ENCODE measurements at regions not wholly inside any gene's neighbourhood (a gene's known extent, or its start where the extent isn't known, plus 50 kb on each side); places are given as distances from the start of the nearest gene placed in this dataset.

DNA sequence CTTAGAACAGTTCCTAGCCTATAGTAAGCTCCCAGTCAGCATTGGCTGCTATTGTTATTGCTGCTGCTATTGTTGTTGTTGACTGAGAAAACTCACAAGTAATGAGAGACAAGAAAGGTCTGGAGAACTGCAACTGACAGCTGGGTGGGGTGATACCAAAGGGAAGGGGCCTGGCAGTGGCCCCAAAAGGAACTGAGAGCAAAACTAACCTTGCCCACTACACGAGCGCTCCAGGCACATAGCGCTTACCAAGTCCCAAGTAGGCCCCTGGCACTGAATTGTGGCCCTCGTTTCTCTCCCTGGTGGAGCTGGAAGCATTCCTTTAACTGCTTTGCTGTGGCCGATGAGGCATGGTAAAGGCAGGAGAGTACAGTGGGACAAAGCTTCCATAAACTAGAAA, 59.7 kb downstream of the KCTD12 start:
- H2AFZ ChIP-seq (ENCODE audit: low read depth, low read length): no peak overlapping the region

DNA sequence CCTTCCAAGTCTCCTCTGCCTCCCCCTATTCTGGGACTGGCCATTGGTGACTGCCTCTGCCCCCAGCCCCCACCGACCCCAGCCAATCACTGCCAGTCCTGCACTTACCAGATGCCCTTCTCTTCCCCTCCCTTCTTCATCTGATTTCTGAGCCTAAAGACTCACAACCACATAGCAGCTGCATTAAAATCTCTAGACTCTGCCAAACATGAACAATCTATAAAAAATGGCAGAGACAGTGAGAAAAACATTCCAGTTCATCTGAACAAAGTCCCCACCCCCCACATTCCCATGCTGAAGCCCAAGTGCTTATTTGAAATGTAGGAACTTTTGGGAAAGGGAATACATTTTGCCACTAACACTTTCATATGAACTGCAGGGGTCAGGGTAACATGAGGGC, 60.8 kb downstream of the KCTD12 start:
- no peaks in the 10 kb centered on the region for H3K36me3 ChIP-seq (ENCODE audit: control insufficient read depth in 2 of 2, extremely low read depth in 1 of 2, insufficient read depth in 2 of 2, low read length in 2 of 2)
- H3K4me3 ChIP-seq (replicated peaks in 1 of 3; ENCODE audit: insufficient read depth in 1 of 3, low read depth in 1 of 3, low read length in 3 of 3): no peak overlapping the region
- POLR2A ChIA-PET: no interaction called here
- no peaks in the 10 kb centered on the region for H3K9me3 ChIP-seq (replicated peaks; ENCODE audit: control insufficient read depth, insufficient read depth, low read length)
- CTCF ChIA-PET: interaction anchor here (10.0 kb wide), 1 partner anchor 60 kb away, joined by 156 read pairs; the partner anchor contains the start of gene KCTD12
- dilution Hi-C loops (cut with MboI; ENCODE audit: extremely low pct_ligation_motif_present, low sequenced_read_pairs): no loop called here
- no peaks in the 10 kb centered on the region for H3K27me3 ChIP-seq (ENCODE audit: control insufficient read depth in 2 of 2, insufficient read depth in 2 of 2, low read length in 2 of 2)
- H3K79me2 ChIP-seq (ENCODE audit: control insufficient read depth, insufficient read depth, low read length): no peaks in the 10 kb centered on the region
- no peak overlapping the region for H3K4me2 ChIP-seq (ENCODE audit: insufficient read depth, low read length)
- H3K4me1 ChIP-seq (ENCODE audit: control insufficient read depth, extremely low read depth, insufficient read depth, low read length): peaks cover 4% of the 10 kb centered on the region
- TF ChIP-seq POLR2AphosphoS5 (IDR thresholded peaks at IDR 0.05; ENCODE audit: insufficient read depth, low read depth, low read length) (no peak), JUN (IDR thresholded peaks at IDR 0.05; ENCODE audit: borderline replicate concordance, insufficient read depth, insufficient read length, low read depth) (no peak), GATA2 (IDR thresholded peaks at IDR 0.05; ENCODE audit: insufficient read depth, insufficient read length, low read depth, low read length) (no peak), FOS (IDR thresholded peaks at IDR 0.05; ENCODE audit: borderline replicate concordance, insufficient read depth, low read length) (no peak), MYC (IDR thresholded peaks at IDR 0.05; ENCODE audit: low read depth, low read length) (no peak), POLR2A (IDR thresholded peaks at IDR 0.05; ENCODE audit: low read depth, low read length) (no peak), EZH2 (IDR thresholded peaks at IDR 0.05; ENCODE audit: borderline replicate concordance, low read depth, low read length, severe bottlenecking) (no peak)
- TF ChIP-seq, protein P1, sequence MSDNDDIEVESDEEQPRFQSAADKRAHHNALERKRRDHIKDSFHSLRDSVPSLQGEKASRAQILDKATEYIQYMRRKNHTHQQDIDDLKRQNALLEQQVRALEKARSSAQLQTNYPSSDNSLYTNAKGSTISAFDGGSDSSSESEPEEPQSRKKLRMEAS (IDR thresholded peaks at IDR 0.05; ENCODE audit: insufficient read depth, insufficient read length): no peak
- TF ChIP-seq, protein P2, sequence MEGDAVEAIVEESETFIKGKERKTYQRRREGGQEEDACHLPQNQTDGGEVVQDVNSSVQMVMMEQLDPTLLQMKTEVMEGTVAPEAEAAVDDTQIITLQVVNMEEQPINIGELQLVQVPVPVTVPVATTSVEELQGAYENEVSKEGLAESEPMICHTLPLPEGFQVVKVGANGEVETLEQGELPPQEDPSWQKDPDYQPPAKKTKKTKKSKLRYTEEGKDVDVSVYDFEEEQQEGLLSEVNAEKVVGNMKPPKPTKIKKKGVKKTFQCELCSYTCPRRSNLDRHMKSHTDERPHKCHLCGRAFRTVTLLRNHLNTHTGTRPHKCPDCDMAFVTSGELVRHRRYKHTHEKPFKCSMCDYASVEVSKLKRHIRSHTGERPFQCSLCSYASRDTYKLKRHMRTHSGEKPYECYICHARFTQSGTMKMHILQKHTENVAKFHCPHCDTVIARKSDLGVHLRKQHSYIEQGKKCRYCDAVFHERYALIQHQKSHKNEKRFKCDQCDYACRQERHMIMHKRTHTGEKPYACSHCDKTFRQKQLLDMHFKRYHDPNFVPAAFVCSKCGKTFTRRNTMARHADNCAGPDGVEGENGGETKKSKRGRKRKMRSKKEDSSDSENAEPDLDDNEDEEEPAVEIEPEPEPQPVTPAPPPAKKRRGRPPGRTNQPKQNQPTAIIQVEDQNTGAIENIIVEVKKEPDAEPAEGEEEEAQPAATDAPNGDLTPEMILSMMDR (IDR thresholded peaks at IDR 0.05; ENCODE audit: extremely low read depth in 1 of 2, insufficient read depth in 1 of 2, low read depth in 1 of 2, low read length in 2 of 2): no peak
- H3K27ac ChIP-seq (ENCODE audit: insufficient read depth, low read depth, low read length): no peak overlapping the region
- DNase-seq (ENCODE audit: low read depth, low spot score) (no peak), FAIRE-seq (no peak)
- BruUV-seq (replicated peaks): no TSS peak
- H4K20me1 ChIP-seq (replicated peaks; ENCODE audit: control insufficient read depth, extremely low read depth, insufficient read depth, low read length): no peaks in the 10 kb centered on the region
- no peak overlapping the region for H2AFZ ChIP-seq (ENCODE audit: low read depth, low read length)
- H3K9me1 ChIP-seq (replicated peaks; ENCODE audit: control insufficient read depth, extremely low read depth, insufficient read depth, low read length): no peaks in the 10 kb centered on the region
- H3K9ac ChIP-seq (replicated peaks; ENCODE audit: extremely low read depth, insufficient read depth, low read length): no peak overlapping the region
- intact Hi-C loops (cut with micrococcal nuclease): no loop called here

More for the DNA sequence above, 59.7 kb downstream of the KCTD12 start:
- dilution Hi-C loops (cut with MboI; ENCODE audit: extremely low pct_ligation_motif_present, low sequenced_read_pairs): no loop called here
- no peak overlapping the region for H3K9ac ChIP-seq (replicated peaks; ENCODE audit: extremely low read depth, insufficient read depth, low read length)
- intact Hi-C loops (cut with micrococcal nuclease): no loop called here
- H3K9me3 ChIP-seq (replicated peaks; ENCODE audit: control insufficient read depth, insufficient read depth, low read length): no peaks in the 10 kb centered on the region
- no peaks in the 10 kb centered on the region for H4K20me1 ChIP-seq (replicated peaks; ENCODE audit: control insufficient read depth, extremely low read depth, insufficient read depth, low read length)
- no peak overlapping the region for H3K27ac ChIP-seq (ENCODE audit: insufficient read depth, low read depth, low read length)
- no peaks in the 10 kb centered on the region for H3K79me2 ChIP-seq (ENCODE audit: control insufficient read depth, insufficient read depth, low read length)
- no peaks in the 10 kb centered on the region for H3K27me3 ChIP-seq (ENCODE audit: control insufficient read depth in 2 of 2, insufficient read depth in 2 of 2, low read length in 2 of 2)
- DNase-seq (ENCODE audit: low read depth, low spot score) (no peak), FAIRE-seq (no peak)
- no TSS peak for BruUV-seq (replicated peaks)
- no peak overlapping the region for H3K4me3 ChIP-seq (replicated peaks in 1 of 3; ENCODE audit: insufficient read depth in 1 of 3, low read depth in 1 of 3, low read length in 3 of 3)
- H3K4me1 ChIP-seq (ENCODE audit: control insufficient read depth, extremely low read depth, insufficient read depth, low read length): peaks cover 4% of the 10 kb centered on the region
- ChIA-PET POLR2A (no interaction called here), CTCF (interaction anchor here (0.9 to 10.0 kb wide), 2 partner anchors 12 to 59 kb away, joined by 3 to 156 read pairs; partner anchors contain the start of gene KCTD12)
- TF ChIP-seq MYC (IDR thresholded peaks at IDR 0.05; ENCODE audit: low read depth, low read length): no peak
- TF ChIP-seq GATA2 (IDR thresholded peaks at IDR 0.05; ENCODE audit: insufficient read depth, insufficient read length, low read depth, low read length): no peak
- no peak for TF ChIP-seq POLR2A (IDR thresholded peaks at IDR 0.05; ENCODE audit: low read depth, low read length)
- TF ChIP-seq, protein P2 (IDR thresholded peaks at IDR 0.05; ENCODE audit: extremely low read depth in 1 of 2, insufficient read depth in 1 of 2, low read depth in 1 of 2, low read length in 2 of 2): no peak
- no peak for TF ChIP-seq FOS (IDR thresholded peaks at IDR 0.05; ENCODE audit: borderline replicate concordance, insufficient read depth, low read length)
- no peak for TF ChIP-seq POLR2AphosphoS5 (IDR thresholded peaks at IDR 0.05; ENCODE audit: insufficient read depth, low read depth, low read length)
- H3K9me1 ChIP-seq (replicated peaks; ENCODE audit: control insufficient read depth, extremely low read depth, insufficient read depth, low read length): no peaks in the 10 kb centered on the region
- no peaks in the 10 kb centered on the region for H3K36me3 ChIP-seq (ENCODE audit: control insufficient read depth in 2 of 2, extremely low read depth in 1 of 2, insufficient read depth in 2 of 2, low read length in 2 of 2)
- no peak overlapping the region for H3K4me2 ChIP-seq (ENCODE audit: insufficient read depth, low read length)

Data from endothelial cell of umbilical vein (primary cell).